ENCODE measurements at regions not wholly inside any gene's neighbourhood (a gene's known extent, or its start where the extent isn't known, plus 50 kb on each side); places are given as distances from the start of the nearest gene placed in this dataset.

DNA sequence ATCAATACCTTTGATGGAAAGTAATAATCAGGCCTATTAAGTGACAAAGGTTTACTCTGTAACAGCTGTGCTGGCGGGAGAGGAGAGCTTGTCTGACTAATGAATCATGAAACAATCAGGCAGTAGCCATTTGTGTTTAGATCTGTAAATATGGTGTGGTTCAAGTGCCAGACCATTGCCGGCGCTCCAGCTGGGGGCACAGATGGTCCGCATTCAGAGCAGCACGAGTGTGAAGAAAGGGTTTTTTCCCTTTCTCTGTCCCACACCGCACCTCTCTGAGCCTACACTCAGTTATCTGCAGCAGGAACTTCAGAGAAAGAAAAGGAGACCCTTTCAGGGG lies 111.3 kb upstream of the PAQR3 start:
- 53 to 73% (median 54%) methylated on average over 6 of the region's 6 CpGs for WGBS, 3 donors
- H3K4me1 ChIP-seq: no peaks in the 10 kb centered on the region
- TF ChIP-seq, protein P1, sequence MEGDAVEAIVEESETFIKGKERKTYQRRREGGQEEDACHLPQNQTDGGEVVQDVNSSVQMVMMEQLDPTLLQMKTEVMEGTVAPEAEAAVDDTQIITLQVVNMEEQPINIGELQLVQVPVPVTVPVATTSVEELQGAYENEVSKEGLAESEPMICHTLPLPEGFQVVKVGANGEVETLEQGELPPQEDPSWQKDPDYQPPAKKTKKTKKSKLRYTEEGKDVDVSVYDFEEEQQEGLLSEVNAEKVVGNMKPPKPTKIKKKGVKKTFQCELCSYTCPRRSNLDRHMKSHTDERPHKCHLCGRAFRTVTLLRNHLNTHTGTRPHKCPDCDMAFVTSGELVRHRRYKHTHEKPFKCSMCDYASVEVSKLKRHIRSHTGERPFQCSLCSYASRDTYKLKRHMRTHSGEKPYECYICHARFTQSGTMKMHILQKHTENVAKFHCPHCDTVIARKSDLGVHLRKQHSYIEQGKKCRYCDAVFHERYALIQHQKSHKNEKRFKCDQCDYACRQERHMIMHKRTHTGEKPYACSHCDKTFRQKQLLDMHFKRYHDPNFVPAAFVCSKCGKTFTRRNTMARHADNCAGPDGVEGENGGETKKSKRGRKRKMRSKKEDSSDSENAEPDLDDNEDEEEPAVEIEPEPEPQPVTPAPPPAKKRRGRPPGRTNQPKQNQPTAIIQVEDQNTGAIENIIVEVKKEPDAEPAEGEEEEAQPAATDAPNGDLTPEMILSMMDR (IDR thresholded peaks at IDR 0.05): no peak
- no peak for DNase-seq
- H3K27me3 ChIP-seq (ENCODE audit: insufficient read depth in 3 of 3, low read length in 2 of 3): no peaks in the 10 kb centered on the region
- no peaks in the 10 kb centered on the region for H3K36me3 ChIP-seq (ENCODE audit: insufficient read depth in 1 of 2, low read depth in 1 of 2)
- no peaks in the 10 kb centered on the region for H3K9me3 ChIP-seq
- H3K4me3 ChIP-seq: no peak overlapping the region
- H3K27ac ChIP-seq: no peak overlapping the region
- intact Hi-C loops (cut with DNase I): no loop called here
- no peak for ATAC-seq

GRCh38 chr4:79049840-79050540 lies 110.8 kb upstream of the PAQR3 start:
- TF ChIP-seq, protein P1 (IDR thresholded peaks at IDR 0.05): no peak
- Histone ChIP-seq H3K36me3 (ENCODE audit: insufficient read depth in 1 of 2, low read depth in 1 of 2) (no peaks in the 10 kb centered on the region), H3K9me3 (no peaks in the 10 kb centered on the region), H3K27me3 (ENCODE audit: insufficient read depth in 3 of 3, low read length in 2 of 3) (no peaks in the 10 kb centered on the region), H3K4me3 (peak overlapping the region; percentile 6), H3K27ac (no peak overlapping the region), H3K4me1 (no peaks in the 10 kb centered on the region)
- ATAC-seq (no peak), DNase-seq (peak in 1 of 2 donors; percentile 31)
- intact Hi-C loops (cut with DNase I): loop anchor here in 1 of 2 donors (10.0 kb wide), 1 partner anchor 525 kb away; no protein-coding TSS in a partner anchor
- 75 to 93% (median 86%) methylated on average over 27 of the region's 27 CpGs for WGBS, 3 donors

DNA sequence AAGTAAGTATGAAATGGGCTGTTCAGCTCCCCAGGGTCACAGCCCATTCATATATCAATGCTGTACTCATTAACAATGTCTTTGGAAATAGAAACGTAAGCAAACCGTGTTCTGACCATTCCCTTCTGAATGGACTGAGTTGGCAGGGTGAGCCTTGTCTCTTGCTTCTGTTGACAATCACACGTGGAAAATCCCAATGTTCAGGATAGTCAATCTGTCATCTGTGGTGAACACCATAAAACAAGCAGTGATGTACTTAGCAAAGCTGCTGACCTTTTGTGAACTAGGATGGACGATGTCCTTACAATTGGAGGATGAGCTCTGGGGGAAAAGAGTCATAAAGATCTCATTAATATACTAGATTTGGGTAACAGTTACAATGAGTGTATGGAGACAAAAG lies 109.6 kb upstream of the PAQR3 start:
- Histone ChIP-seq H3K36me3 (ENCODE audit: insufficient read depth in 1 of 2, low read depth in 1 of 2) (no peaks in the 10 kb centered on the region), H3K27me3 (ENCODE audit: insufficient read depth in 3 of 3, low read length in 2 of 3) (no peaks in the 10 kb centered on the region), H3K4me1 (no peaks in the 10 kb centered on the region), H3K27ac (no peak overlapping the region), H3K4me3 (no peak overlapping the region), H3K9me3 (no peaks in the 10 kb centered on the region)
- intact Hi-C loops (cut with DNase I): loop anchor here in 1 of 2 donors (10.0 kb wide), 1 partner anchor 526 kb away; no protein-coding TSS in a partner anchor
- WGBS, 3 donors: 35 to 44% (median 40%) methylated on average over 4 of the region's 4 CpGs
- no peak for ATAC-seq
- TF ChIP-seq, protein P1 (IDR thresholded peaks at IDR 0.05): no peak
- DNase-seq: no peak

GRCh38 chr4:79047316-79047715 lies 108.1 kb upstream of the PAQR3 start:
- no peaks in the 10 kb centered on the region for H3K27me3 ChIP-seq (ENCODE audit: insufficient read depth in 3 of 3, low read length in 2 of 3)
- no peak for DNase-seq
- H3K9me3 ChIP-seq: no peaks in the 10 kb centered on the region
- no peaks in the 10 kb centered on the region for H3K36me3 ChIP-seq (ENCODE audit: insufficient read depth in 1 of 2, low read depth in 1 of 2)
- no peak overlapping the region for H3K4me3 ChIP-seq
- H3K4me1 ChIP-seq: no peaks in the 10 kb centered on the region
- WGBS, 3 donors: 90 to 91% (median 90%) methylated on average over 1 of the region's 1 CpG
- H3K27ac ChIP-seq: no peak overlapping the region
- TF ChIP-seq, protein P1 (IDR thresholded peaks at IDR 0.05): no peak
- ATAC-seq: no peak
- intact Hi-C loops (cut with DNase I): loop anchor here in 1 of 2 donors (10.0 kb wide), 1 partner anchor 527 kb away; no protein-coding TSS in a partner anchor
